ENCODE measurements at regions not wholly inside any gene's neighbourhood (a gene's known extent, or its start where the extent isn't known, plus 50 kb on each side); places are given as distances from the start of the nearest gene placed in this dataset.
"Not testable (repeated sequence)": the region's sequence is repeated elsewhere in the genome, so short reads cannot be mapped to it uniquely, and the experiment has no call there.

GRCh38 chr6:15082708-15083107 is 163.2 kb upstream of the JARID2 start:
- DNase-seq (ENCODE audit: low spot score): no peak

GRCh38 chr6:15086348-15087158 is 159.3 kb upstream of the JARID2 start:
- no peak for DNase-seq (ENCODE audit: low spot score)

- DNase-seq (ENCODE audit: low spot score): no peak
Observed at GRCh38 chr6:15087186-15087589, 158.7 kb upstream of the JARID2 start.

GRCh38 chr6:15088904-15089568 is 156.8 kb upstream of the JARID2 start:
- no peak for DNase-seq (ENCODE audit: low spot score)

- DNase-seq (ENCODE audit: low spot score): no peak
Observed at GRCh38 chr6:15089569-15090144, 156.2 kb upstream of the JARID2 start.

- no peak for DNase-seq (ENCODE audit: low spot score)
Observed at GRCh38 chr6:15090145-15090579, 155.7 kb upstream of the JARID2 start.

GRCh38 chr6:15090745-15091384 is 155.0 kb upstream of the JARID2 start:
- DNase-seq (ENCODE audit: low spot score): no peak

GRCh38 chr6:15096894-15097837 is 148.7 kb upstream of the JARID2 start:
- no peak for DNase-seq (ENCODE audit: low spot score)

GRCh38 chr6:15101130-15101529 is 144.7 kb upstream of the JARID2 start:
- no peak for DNase-seq (ENCODE audit: low spot score)

- DNase-seq (ENCODE audit: low spot score): no peak
Observed at GRCh38 chr6:15102241-15102640, 143.6 kb upstream of the JARID2 start.

- no peak for DNase-seq (ENCODE audit: low spot score)
Observed at GRCh38 chr6:15106958-15107643, 138.8 kb upstream of the JARID2 start.

- DNase-seq (ENCODE audit: low spot score): no peak
Observed at GRCh38 chr6:15107644-15108382, 138.1 kb upstream of the JARID2 start.

GRCh38 chr6:15108383-15108715 is 137.5 kb upstream of the JARID2 start:
- no peak for DNase-seq (ENCODE audit: low spot score)

GRCh38 chr6:15109338-15110090 is 136.4 kb upstream of the JARID2 start:
- no peak for DNase-seq (ENCODE audit: low spot score)

GRCh38 chr6:15110726-15111354 is 135.0 kb upstream of the JARID2 start:
- DNase-seq (ENCODE audit: low spot score): no peak

- not testable (repeated sequence) for DNase-seq (ENCODE audit: low spot score)
Observed at GRCh38 chr6:15111576-15111975, 134.3 kb upstream of the JARID2 start.

GRCh38 chr6:15113587-15113986 is 132.3 kb upstream of the JARID2 start:
- DNase-seq (ENCODE audit: low spot score): no peak

- no peak for DNase-seq (ENCODE audit: low spot score)
Observed at GRCh38 chr6:15114061-15114460, 131.8 kb upstream of the JARID2 start.

- DNase-seq (ENCODE audit: low spot score): no peak
Observed at GRCh38 chr6:15116889-15117288, 129.0 kb upstream of the JARID2 start.
